ENCODE measurements at regions not wholly inside any gene's neighbourhood (a gene's known extent, or its start where the extent isn't known, plus 50 kb on each side); places are given as distances from the start of the nearest gene placed in this dataset.

- DNase-seq (no peak), ATAC-seq (no peak)
- WGBS, 3 donors: 50 to 68% (median 53%) methylated on average over 2 of the region's 2 CpGs
- Histone ChIP-seq H3K4me3 (no peak overlapping the region), H3K36me3 (ENCODE audit: insufficient read depth in 1 of 2, low read depth in 1 of 2) (no peaks in the 10 kb centered on the region), H3K9me3 (peaks cover 12% of the 10 kb centered on the region), H3K27ac (no peak overlapping the region), H3K4me1 (no peaks in the 10 kb centered on the region), H3K27me3 (ENCODE audit: insufficient read depth in 3 of 3, low read length in 2 of 3) (no peaks in the 10 kb centered on the region)
- intact Hi-C loops (cut with DNase I): no loop called here
- TF ChIP-seq, protein P1, sequence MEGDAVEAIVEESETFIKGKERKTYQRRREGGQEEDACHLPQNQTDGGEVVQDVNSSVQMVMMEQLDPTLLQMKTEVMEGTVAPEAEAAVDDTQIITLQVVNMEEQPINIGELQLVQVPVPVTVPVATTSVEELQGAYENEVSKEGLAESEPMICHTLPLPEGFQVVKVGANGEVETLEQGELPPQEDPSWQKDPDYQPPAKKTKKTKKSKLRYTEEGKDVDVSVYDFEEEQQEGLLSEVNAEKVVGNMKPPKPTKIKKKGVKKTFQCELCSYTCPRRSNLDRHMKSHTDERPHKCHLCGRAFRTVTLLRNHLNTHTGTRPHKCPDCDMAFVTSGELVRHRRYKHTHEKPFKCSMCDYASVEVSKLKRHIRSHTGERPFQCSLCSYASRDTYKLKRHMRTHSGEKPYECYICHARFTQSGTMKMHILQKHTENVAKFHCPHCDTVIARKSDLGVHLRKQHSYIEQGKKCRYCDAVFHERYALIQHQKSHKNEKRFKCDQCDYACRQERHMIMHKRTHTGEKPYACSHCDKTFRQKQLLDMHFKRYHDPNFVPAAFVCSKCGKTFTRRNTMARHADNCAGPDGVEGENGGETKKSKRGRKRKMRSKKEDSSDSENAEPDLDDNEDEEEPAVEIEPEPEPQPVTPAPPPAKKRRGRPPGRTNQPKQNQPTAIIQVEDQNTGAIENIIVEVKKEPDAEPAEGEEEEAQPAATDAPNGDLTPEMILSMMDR (IDR thresholded peaks at IDR 0.05): no peak
Measured at GRCh38 chr4:135325264-135325663, 1123.7 kb upstream of the PABPC4L start.

DNA sequence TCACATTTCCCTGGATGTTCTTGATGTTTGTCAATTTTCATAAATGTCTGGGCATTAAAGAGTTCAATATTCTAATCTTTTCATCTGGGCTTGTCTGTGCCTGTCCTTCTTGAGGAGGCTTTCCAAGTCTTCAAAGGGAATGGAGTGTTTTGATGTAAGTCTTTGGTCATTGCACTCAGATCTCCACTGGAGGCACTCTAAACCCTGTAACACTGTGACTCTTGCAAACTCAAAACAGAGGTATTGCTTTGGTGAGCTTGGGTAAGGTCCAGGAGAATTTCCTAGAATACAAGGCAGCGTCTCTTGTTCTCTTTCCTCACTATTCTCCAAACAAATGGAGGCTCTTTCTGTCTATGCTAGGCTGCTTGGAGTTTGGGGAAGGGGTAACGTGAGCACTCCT is 1118.1 kb upstream of the PABPC4L start:
- no peak overlapping the region for H3K4me3 ChIP-seq
- 85 to 90% (median 88%) methylated on average over 2 of the region's 2 CpGs for WGBS, 3 donors
- TF ChIP-seq, protein P1 (IDR thresholded peaks at IDR 0.05): no peak
- no peaks in the 10 kb centered on the region for H3K36me3 ChIP-seq (ENCODE audit: insufficient read depth in 1 of 2, low read depth in 1 of 2)
- peaks cover 12% of the 10 kb centered on the region for H3K9me3 ChIP-seq
- intact Hi-C loops (cut with DNase I): no loop called here
- H3K4me1 ChIP-seq: no peaks in the 10 kb centered on the region
- H3K27me3 ChIP-seq (ENCODE audit: insufficient read depth in 3 of 3, low read length in 2 of 3): no peaks in the 10 kb centered on the region
- no peak for ATAC-seq
- H3K27ac ChIP-seq: no peak overlapping the region
- no peak for DNase-seq

DNA sequence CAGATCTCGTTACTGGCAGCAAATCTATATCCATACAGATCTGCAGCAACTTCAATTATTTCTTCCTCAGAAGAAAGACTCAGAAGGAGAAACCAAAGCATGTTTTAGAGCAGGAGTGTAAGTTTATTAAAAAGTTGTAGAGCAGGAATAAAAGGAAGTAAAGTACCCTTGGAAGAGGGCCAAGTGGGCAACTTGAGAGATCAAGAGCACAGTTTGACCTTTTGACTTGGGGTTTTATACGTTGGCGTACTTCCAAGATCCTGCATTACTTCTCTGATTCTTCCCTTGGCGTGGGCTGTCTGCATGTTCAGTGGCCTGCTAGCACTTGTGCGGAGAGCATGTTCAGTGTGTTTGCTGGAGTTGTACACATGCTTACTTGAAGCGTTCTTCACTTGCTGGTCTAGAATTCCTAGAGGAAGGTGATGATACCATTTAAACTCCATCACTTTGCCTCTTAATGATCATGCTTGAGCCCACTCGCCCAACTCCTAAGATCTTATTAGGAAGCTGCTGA is 1114.7 kb upstream of the PABPC4L start:
- no peaks in the 10 kb centered on the region for H3K27me3 ChIP-seq (ENCODE audit: insufficient read depth in 3 of 3, low read length in 2 of 3)
- 78 to 83% (median 82%) methylated on average over 7 of the region's 7 CpGs for WGBS, 3 donors
- H3K9me3 ChIP-seq: no peaks in the 10 kb centered on the region
- TF ChIP-seq, protein P1 (IDR thresholded peaks at IDR 0.05): no peak
- DNase-seq: no peak
- no peak overlapping the region for H3K4me3 ChIP-seq
- H3K4me1 ChIP-seq: no peaks in the 10 kb centered on the region
- H3K36me3 ChIP-seq (ENCODE audit: insufficient read depth in 1 of 2, low read depth in 1 of 2): no peaks in the 10 kb centered on the region
- intact Hi-C loops (cut with DNase I): no loop called here
- ATAC-seq: no peak
- no peak overlapping the region for H3K27ac ChIP-seq

GRCh38 chr4:135290136-135290535 is 1088.5 kb upstream of the PABPC4L start:
- TF ChIP-seq, protein P1 (IDR thresholded peaks at IDR 0.05): no peak
- ATAC-seq (no peak), DNase-seq (no peak)
- Histone ChIP-seq H3K4me1 (no peaks in the 10 kb centered on the region), H3K4me3 (no peak overlapping the region), H3K27ac (no peak overlapping the region), H3K27me3 (ENCODE audit: insufficient read depth in 3 of 3, low read length in 2 of 3) (no peaks in the 10 kb centered on the region), H3K36me3 (ENCODE audit: insufficient read depth in 1 of 2, low read depth in 1 of 2) (no peaks in the 10 kb centered on the region), H3K9me3 (no peaks in the 10 kb centered on the region)
- intact Hi-C loops (cut with DNase I): no loop called here
- 26 to 34% (median 30%) methylated on average over 2 of the region's 2 CpGs for WGBS, 3 donors

GRCh38 chr4:135283934-135284333 is 1082.3 kb upstream of the PABPC4L start:
- ATAC-seq (no peak), DNase-seq (no peak)
- Histone ChIP-seq H3K9me3 (no peaks in the 10 kb centered on the region), H3K27me3 (ENCODE audit: insufficient read depth in 3 of 3, low read length in 2 of 3) (no peaks in the 10 kb centered on the region), H3K27ac (no peak overlapping the region), H3K4me1 (no peaks in the 10 kb centered on the region), H3K4me3 (no peak overlapping the region), H3K36me3 (ENCODE audit: insufficient read depth in 1 of 2, low read depth in 1 of 2) (no peaks in the 10 kb centered on the region)
- TF ChIP-seq, protein P1 (IDR thresholded peaks at IDR 0.05): no peak
- intact Hi-C loops (cut with DNase I): no loop called here
